HG02870 (cell line): ENCODE measurements at regions not wholly inside any gene's neighbourhood (a gene's known extent, or its start where the extent isn't known, plus 50 kb on each side); places are given as distances from the start of the nearest gene placed in this dataset.

Experiments
- ATAC-seq: cut with Tn5 transposase; IDR thresholded peaks from one replicate; pipeline ENCODE4 v1.9.1; 2021; ENCODE audit warnings: mild to moderate bottlenecking, moderate library complexity; ENCODE audit not compliant: unreplicated experiment

GRCh38 chr2:41803361-41803760 lies 244.5 kb upstream of the PKDCC start:
- ATAC-seq = no peak

- ATAC-seq = no peak
Measured at GRCh38 chr2:41806286-41806685, 241.5 kb upstream of the PKDCC start.

- no peak for ATAC-seq
Measured at GRCh38 chr2:41821167-41821566, 226.7 kb upstream of the PKDCC start.

- ATAC-seq = no peak
Measured at GRCh38 chr2:41826921-41827320, 220.9 kb upstream of the PKDCC start.

- no peak for ATAC-seq
Measured at GRCh38 chr2:41827354-41827971, 220.4 kb upstream of the PKDCC start.

GRCh38 chr2:41828052-41828643 lies 219.7 kb upstream of the PKDCC start:
- no peak for ATAC-seq

- ATAC-seq = no peak
Measured at GRCh38 chr2:41829052-41829451, 218.8 kb upstream of the PKDCC start.

GRCh38 chr2:41830600-41830999 lies 217.2 kb upstream of the PKDCC start:
- no peak for ATAC-seq

GRCh38 chr2:41832218-41832617 lies 215.6 kb upstream of the PKDCC start:
- ATAC-seq = no peak

- ATAC-seq = no peak
Measured at GRCh38 chr2:41835401-41835800, 212.4 kb upstream of the PKDCC start.

- no peak for ATAC-seq
Measured at GRCh38 chr2:41836948-41837347, 210.9 kb upstream of the PKDCC start.

- no peak for ATAC-seq
Measured at GRCh38 chr2:41837610-41838009, 210.2 kb upstream of the PKDCC start.

- peak; percentile 100 for ATAC-seq
Measured at GRCh38 chr2:41840702-41841551, 206.9 kb upstream of the PKDCC start.

GRCh38 chr2:41846962-41847361 lies 200.9 kb upstream of the PKDCC start:
- ATAC-seq = no peak

GRCh38 chr2:41847744-41848441 lies 199.9 kb upstream of the PKDCC start:
- no peak for ATAC-seq

- ATAC-seq = no peak
Measured at GRCh38 chr2:41851554-41851953, 196.3 kb upstream of the PKDCC start.

- ATAC-seq = no peak
Measured at GRCh38 chr2:41853427-41854191, 194.2 kb upstream of the PKDCC start.

- ATAC-seq = no peak
Measured at GRCh38 chr2:41854227-41854626, 193.6 kb upstream of the PKDCC start.

GRCh38 chr2:41856946-41857345 lies 190.9 kb upstream of the PKDCC start:
- ATAC-seq = no peak

GRCh38 chr2:41859615-41860514 lies 188.0 kb upstream of the PKDCC start:
- no peak for ATAC-seq
